Caco-2 (cell line): ENCODE measurements at regions not wholly inside any gene's neighbourhood (a gene's known extent, or its start where the extent isn't known, plus 50 kb on each side); places are given as distances from the start of the nearest gene placed in this dataset.

Experiments
- BruUV-seq: library from RNA; stranded (reverse); fragments of 400-500 nt; replicated peaks from 2 replicates; lab custom pipeline; 2021; lab: Mats Ljungman, UMichigan
- CTCF ChIA-PET: fragments of 300-600 bp; sonication (Branson Sonifier 250); formaldehyde crosslinking; loops from one replicate; lab custom pipeline; 2022; ENCODE audit warnings: antibody characterized with exemption; lab: Charles Lee
- POLR2A ChIA-PET: fragments of 300-600 bp; sonication (Branson Sonifier 250); formaldehyde crosslinking; loops from one replicate; lab custom pipeline; 2022; ENCODE audit warnings: antibody characterized with exemption; lab: Charles Lee
- DNase-seq, 2 experiments: peaks; one replicate each; pipeline versions ENCODE4 v3.0.0 to v3.0.0-alpha.2; 2020 to 2022
- H3K27me3 ChIP-seq: replicated peaks from 2 replicates; pipeline ENCODE4 v1.6.0; 2011; ENCODE audit warnings: low read length; ENCODE audit not compliant: control insufficient read depth, insufficient read depth
- H3K36me3 ChIP-seq: 2 replicates; pipeline ENCODE4 v1.5.1; 2011; ENCODE audit warnings: low read length; ENCODE audit not compliant: control insufficient read depth, insufficient read depth
- H3K4me1 ChIP-seq: fragments of 250-450 bp; sonication (Bioruptor Pico); 2 replicates; pipeline ENCODE4 v1.5.1; 2020; ENCODE audit warnings: mild to moderate bottlenecking
- H3K4me3 ChIP-seq: 2 replicates; pipeline ENCODE4 v1.5.1; 2011; ENCODE audit warnings: low read depth, mild to moderate bottlenecking, control low read depth, low read length
- H3K9me3 ChIP-seq: fragments of 250-450 bp; sonication (Bioruptor Pico); 2 replicates; pipeline ENCODE4 v1.5.1; 2020; ENCODE audit warnings: mild to moderate bottlenecking, moderate library complexity
- H3K27ac Mint-ChIP-seq: one replicate; pipeline ENCODE4 v1.8.0; 2022; ENCODE audit warnings: mixed read lengths; ENCODE audit not compliant: unreplicated experiment
- H3K27me3 Mint-ChIP-seq: one replicate; pipeline ENCODE4 v1.8.0; 2022; ENCODE audit warnings: mixed read lengths; ENCODE audit not compliant: insufficient read depth, unreplicated experiment
- H3K36me3 Mint-ChIP-seq: one replicate; pipeline ENCODE4 v1.8.0; 2022; ENCODE audit warnings: mild to moderate bottlenecking, mixed read lengths; ENCODE audit not compliant: insufficient read depth, unreplicated experiment
- H3K4me1 Mint-ChIP-seq: one replicate; pipeline ENCODE4 v1.8.0; 2022; ENCODE audit warnings: low read depth, mixed read lengths; ENCODE audit not compliant: unreplicated experiment
- H3K4me3 Mint-ChIP-seq: one replicate; pipeline ENCODE4 v1.8.0; 2022; ENCODE audit warnings: mild to moderate bottlenecking, moderate library complexity, mixed read lengths; ENCODE audit not compliant: unreplicated experiment
- H3K9me3 Mint-ChIP-seq: one replicate; pipeline ENCODE4 v1.8.0; 2022; ENCODE audit warnings: mixed read lengths; ENCODE audit not compliant: unreplicated experiment
- CTCF ChIP-seq, 2 experiments: fragments of 200-600 bp in 1 of 2; IDR thresholded peaks; 1 replicate in 1 of 2; 2 replicates in 1 of 2; pipeline versions ENCODE4 v1.5.1 to v1.8.0; 2011 to 2022; ENCODE audit warnings: antibody characterized with exemption in 1 of 2, control low read depth in 1 of 2, inconsistent platforms in 1 of 2, low read depth in 1 of 2, low read length in 1 of 2, mild to moderate bottlenecking in 1 of 2, moderate library complexity in 1 of 2; ENCODE audit not compliant: insufficient read depth in 1 of 2, severe bottlenecking in 1 of 2, unreplicated experiment in 1 of 2
- intact Hi-C: fragments of 100-400 bp; cut with micrococcal nuclease; formaldehyde crosslinking; loops from one replicate; pipeline ENCODE4 v1.10.0; 2022; ENCODE audit not compliant: unreplicated experiment

GRCh38 chr11:27200779-27201453 lies 160.3 kb downstream of the BBOX1 start:
- H3K27me3 ChIP-seq: no peaks in the 10 kb centered on the region
- Mint-ChIP-seq H3K27me3 (no peaks in the 10 kb centered on the region), H3K9me3 (no peaks in the 10 kb centered on the region), H3K36me3 (peaks cover 6% of the 10 kb centered on the region), H3K4me3 (no peak overlapping the region), H3K4me1 (peaks cover 42% of the 10 kb centered on the region), H3K27ac (peak overlapping the region; percentile 68)
- intact Hi-C loops: loop anchor here (5.0 kb wide), 2 partner anchors 196 to 271 kb away; partner anchors contain the start of gene LGR4
- TF ChIP-seq CTCF (IDR thresholded peaks at IDR 0.05; ENCODE audit: insufficient read depth in 1 of 2, low read depth in 1 of 2, low read length in 1 of 2, severe bottlenecking in 1 of 2, unreplicated experiment in 1 of 2): no peak
- H3K9me3 ChIP-seq: no peaks in the 10 kb centered on the region
- H3K36me3 ChIP-seq: no peaks in the 10 kb centered on the region
- H3K4me1 ChIP-seq: peaks cover 35% of the 10 kb centered on the region
- no peak for DNase-seq
- POLR2A ChIA-PET: no interaction called here
- no TSS peak for BruUV-seq
- no peak overlapping the region for H3K4me3 ChIP-seq
- CTCF ChIA-PET: interaction anchor here (1.4 kb wide), 1 partner anchor 96 kb away, joined by 7 read pairs; no protein-coding TSS in a partner anchor

- intact Hi-C loops: no loop called here
- H3K9me3 Mint-ChIP-seq: no peaks in the 10 kb centered on the region
- no peaks in the 10 kb centered on the region for H3K27me3 Mint-ChIP-seq
- peaks cover 16% of the 10 kb centered on the region for H3K4me1 Mint-ChIP-seq
- Histone ChIP-seq H3K9me3 (no peaks in the 10 kb centered on the region), H3K36me3 (no peaks in the 10 kb centered on the region), H3K4me3 (no peak overlapping the region), H3K27me3 (no peaks in the 10 kb centered on the region), H3K4me1 (peaks cover 10% of the 10 kb centered on the region)
- no peak for TF ChIP-seq CTCF (IDR thresholded peaks at IDR 0.05; ENCODE audit: insufficient read depth in 1 of 2, low read depth in 1 of 2, low read length in 1 of 2, severe bottlenecking in 1 of 2, unreplicated experiment in 1 of 2)
- BruUV-seq: no TSS peak
- no peak overlapping the region for H3K4me3 Mint-ChIP-seq
- no peak overlapping the region for H3K27ac Mint-ChIP-seq
- DNase-seq: no peak
- ChIA-PET CTCF (no interaction called here), POLR2A (no interaction called here)
- H3K36me3 Mint-ChIP-seq: no peaks in the 10 kb centered on the region
These were observed 155.7 kb downstream of the BBOX1 start for GRCh38 chr11:27196203-27196897.

GRCh38 chr11:27195837-27196202 lies 155.2 kb downstream of the BBOX1 start:
- no peak for TF ChIP-seq CTCF (IDR thresholded peaks at IDR 0.05; ENCODE audit: insufficient read depth in 1 of 2, low read depth in 1 of 2, low read length in 1 of 2, severe bottlenecking in 1 of 2, unreplicated experiment in 1 of 2)
- peaks cover 5% of the 10 kb centered on the region for H3K4me1 ChIP-seq
- ChIA-PET CTCF (interaction anchor here (0.6 kb wide), 1 partner anchor 277 kb away, joined by 3 read pairs; the partner anchor contains the start of gene LGR4), POLR2A (no interaction called here)
- Mint-ChIP-seq H3K36me3 (no peaks in the 10 kb centered on the region), H3K4me3 (no peak overlapping the region), H3K4me1 (peaks cover 11% of the 10 kb centered on the region), H3K27ac (no peak overlapping the region), H3K9me3 (no peaks in the 10 kb centered on the region), H3K27me3 (no peaks in the 10 kb centered on the region)
- intact Hi-C loops: no loop called here
- no peak overlapping the region for H3K4me3 ChIP-seq
- no peaks in the 10 kb centered on the region for H3K9me3 ChIP-seq
- no peak for DNase-seq
- no peaks in the 10 kb centered on the region for H3K27me3 ChIP-seq
- H3K36me3 ChIP-seq: no peaks in the 10 kb centered on the region
- BruUV-seq: no TSS peak
